ENCODE measurements at regions not wholly inside any gene's neighbourhood (a gene's known extent, or its start where the extent isn't known, plus 50 kb on each side); places are given as distances from the start of the nearest gene placed in this dataset.

DNA sequence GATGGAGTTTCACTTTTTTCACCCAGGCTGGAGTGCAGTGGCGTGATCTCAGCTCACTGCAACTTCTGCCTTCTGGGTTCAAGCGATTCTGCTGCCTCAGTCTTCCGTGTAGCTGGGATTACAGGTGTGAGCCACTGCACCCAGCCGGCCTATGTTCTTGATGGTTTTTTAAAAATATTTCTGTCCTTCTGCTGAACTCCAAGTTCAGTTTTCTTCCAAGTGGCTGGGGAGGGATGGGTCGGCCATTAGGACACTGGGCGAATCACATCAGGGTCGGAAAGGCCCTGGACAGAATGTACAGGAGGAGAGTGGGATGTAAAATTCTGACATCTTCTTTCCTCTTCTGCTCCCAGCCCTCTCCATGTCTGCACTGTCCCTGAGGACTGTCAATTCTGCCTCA is 289.6 kb downstream of the PTPRU start (continued):
- TF ChIP-seq, protein P1, sequence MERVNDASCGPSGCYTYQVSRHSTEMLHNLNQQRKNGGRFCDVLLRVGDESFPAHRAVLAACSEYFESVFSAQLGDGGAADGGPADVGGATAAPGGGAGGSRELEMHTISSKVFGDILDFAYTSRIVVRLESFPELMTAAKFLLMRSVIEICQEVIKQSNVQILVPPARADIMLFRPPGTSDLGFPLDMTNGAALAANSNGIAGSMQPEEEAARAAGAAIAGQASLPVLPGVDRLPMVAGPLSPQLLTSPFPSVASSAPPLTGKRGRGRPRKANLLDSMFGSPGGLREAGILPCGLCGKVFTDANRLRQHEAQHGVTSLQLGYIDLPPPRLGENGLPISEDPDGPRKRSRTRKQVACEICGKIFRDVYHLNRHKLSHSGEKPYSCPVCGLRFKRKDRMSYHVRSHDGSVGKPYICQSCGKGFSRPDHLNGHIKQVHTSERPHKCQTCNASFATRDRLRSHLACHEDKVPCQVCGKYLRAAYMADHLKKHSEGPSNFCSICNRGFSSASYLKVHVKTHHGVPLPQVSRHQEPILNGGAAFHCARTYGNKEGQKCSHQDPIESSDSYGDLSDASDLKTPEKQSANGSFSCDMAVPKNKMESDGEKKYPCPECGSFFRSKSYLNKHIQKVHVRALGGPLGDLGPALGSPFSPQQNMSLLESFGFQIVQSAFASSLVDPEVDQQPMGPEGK (CRISPR knock-in tag; IDR thresholded peaks at IDR 0.05), result no peak
- TF ChIP-seq, protein P2, sequence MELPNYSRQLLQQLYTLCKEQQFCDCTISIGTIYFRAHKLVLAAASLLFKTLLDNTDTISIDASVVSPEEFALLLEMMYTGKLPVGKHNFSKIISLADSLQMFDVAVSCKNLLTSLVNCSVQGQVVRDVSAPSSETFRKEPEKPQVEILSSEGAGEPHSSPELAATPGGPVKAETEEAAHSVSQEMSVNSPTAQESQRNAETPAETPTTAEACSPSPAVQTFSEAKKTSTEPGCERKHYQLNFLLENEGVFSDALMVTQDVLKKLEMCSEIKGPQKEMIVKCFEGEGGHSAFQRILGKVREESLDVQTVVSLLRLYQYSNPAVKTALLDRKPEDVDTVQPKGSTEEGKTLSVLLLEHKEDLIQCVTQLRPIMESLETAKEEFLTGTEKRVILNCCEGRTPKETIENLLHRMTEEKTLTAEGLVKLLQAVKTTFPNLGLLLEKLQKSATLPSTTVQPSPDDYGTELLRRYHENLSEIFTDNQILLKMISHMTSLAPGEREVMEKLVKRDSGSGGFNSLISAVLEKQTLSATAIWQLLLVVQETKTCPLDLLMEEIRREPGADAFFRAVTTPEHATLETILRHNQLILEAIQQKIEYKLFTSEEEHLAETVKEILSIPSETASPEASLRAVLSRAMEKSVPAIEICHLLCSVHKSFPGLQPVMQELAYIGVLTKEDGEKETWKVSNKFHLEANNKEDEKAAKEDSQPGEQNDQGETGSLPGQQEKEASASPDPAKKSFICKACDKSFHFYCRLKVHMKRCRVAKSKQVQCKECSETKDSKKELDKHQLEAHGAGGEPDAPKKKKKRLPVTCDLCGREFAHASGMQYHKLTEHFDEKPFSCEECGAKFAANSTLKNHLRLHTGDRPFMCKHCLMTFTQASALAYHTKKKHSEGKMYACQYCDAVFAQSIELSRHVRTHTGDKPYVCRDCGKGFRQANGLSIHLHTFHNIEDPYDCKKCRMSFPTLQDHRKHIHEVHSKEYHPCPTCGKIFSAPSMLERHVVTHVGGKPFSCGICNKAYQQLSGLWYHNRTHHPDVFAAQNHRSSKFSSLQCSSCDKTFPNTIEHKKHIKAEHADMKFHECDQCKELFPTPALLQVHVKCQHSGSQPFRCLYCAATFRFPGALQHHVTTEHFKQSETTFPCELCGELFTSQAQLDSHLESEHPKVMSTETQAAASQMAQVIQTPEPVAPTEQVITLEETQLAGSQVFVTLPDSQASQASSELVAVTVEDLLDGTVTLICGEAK (IDR thresholded peaks at IDR 0.05), result no peak
- TF ChIP-seq, protein P2 (CRISPR knock-in tag; IDR thresholded peaks at IDR 0.05), result no peak
- TF ChIP-seq, protein P3, sequence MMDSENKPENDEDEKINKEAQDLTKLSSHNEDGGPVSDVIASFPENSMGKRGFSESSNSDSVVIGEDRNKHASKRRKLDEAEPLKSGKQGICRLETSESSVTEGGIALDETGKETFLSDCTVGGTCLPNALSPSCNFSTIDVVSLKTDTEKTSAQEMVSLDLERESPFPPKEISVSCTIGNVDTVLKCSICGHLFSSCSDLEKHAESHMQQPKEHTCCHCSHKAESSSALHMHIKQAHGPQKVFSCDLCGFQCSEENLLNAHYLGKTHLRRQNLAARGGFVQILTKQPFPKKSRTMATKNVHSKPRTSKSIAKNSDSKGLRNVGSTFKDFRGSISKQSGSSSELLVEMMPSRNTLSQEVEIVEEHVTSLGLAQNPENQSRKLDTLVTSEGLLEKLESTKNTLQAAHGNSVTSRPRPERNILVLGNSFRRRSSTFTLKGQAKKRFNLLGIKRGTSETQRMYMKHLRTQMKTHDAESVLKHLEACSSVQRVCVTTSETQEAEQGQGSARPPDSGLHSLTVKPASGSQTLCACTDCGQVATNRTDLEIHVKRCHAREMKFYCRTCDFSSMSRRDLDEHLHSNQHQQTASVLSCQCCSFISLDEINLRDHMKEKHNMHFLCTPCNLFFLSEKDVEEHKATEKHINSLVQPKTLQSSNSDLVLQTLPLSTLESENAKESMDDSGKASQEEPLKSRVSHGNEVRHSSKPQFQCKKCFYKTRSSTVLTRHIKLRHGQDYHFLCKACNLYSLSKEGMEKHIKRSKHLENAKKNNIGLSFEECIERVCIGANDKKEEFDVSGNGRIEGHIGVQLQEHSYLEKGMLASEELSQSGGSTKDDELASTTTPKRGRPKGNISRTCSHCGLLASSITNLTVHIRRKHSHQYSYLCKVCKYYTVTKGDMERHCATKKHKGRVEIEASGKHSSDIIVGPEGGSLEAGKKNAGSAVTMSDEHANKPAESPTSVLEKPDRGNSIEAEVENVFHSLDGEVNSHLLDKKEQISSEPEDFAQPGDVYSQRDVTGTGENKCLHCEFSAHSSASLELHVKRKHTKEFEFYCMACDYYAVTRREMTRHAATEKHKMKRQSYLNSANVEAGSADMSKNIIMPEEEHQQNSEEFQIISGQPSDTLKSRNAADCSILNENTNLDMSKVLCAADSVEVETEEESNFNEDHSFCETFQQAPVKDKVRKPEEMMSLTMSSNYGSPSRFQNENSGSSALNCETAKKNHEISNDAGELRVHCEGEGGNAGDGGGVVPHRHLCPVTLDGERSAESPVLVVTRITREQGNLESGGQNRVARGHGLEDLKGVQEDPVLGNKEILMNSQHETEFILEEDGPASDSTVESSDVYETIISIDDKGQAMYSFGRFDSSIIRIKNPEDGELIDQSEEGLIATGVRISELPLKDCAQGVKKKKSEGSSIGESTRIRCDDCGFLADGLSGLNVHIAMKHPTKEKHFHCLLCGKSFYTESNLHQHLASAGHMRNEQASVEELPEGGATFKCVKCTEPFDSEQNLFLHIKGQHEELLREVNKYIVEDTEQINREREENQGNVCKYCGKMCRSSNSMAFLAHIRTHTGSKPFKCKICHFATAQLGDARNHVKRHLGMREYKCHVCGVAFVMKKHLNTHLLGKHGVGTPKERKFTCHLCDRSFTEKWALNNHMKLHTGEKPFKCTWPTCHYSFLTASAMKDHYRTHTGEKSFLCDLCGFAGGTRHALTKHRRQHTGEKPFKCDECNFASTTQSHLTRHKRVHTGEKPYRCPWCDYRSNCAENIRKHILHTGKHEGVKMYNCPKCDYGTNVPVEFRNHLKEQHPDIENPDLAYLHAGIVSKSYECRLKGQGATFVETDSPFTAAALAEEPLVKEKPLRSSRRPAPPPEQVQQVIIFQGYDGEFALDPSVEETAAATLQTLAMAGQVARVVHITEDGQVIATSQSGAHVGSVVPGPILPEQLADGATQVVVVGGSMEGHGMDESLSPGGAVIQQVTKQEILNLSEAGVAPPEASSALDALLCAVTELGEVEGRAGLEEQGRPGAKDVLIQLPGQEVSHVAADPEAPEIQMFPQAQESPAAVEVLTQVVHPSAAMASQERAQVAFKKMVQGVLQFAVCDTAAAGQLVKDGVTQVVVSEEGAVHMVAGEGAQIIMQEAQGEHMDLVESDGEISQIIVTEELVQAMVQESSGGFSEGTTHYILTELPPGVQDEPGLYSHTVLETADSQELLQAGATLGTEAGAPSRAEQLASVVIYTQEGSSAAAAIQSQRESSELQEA (CRISPR knock-in tag; IDR thresholded peaks at IDR 0.05; ENCODE audit: not compliant biosample characterization), result no peak
- no peak for TF ChIP-seq ZNF484 (CRISPR knock-in tag; IDR thresholded peaks at IDR 0.05; ENCODE audit: borderline replicate concordance, low read depth)
